Loucy (cell line): ENCODE measurements at regions not wholly inside any gene's neighbourhood (a gene's known extent, or its start where the extent isn't known, plus 50 kb on each side); places are given as distances from the start of the nearest gene placed in this dataset.
"Not testable (repeated sequence)": the region's sequence is repeated elsewhere in the genome, so short reads cannot be mapped to it uniquely, and the experiment has no call there.

Source experiments
- H2AFZ ChIP-seq: fragments of 200-600 bp; sonication (generic); 2 replicates; pipeline ENCODE4 v1.6.0; 2016; ENCODE audit warnings: antibody characterized with exemption, mild to moderate bottlenecking, low read length, moderate library complexity
- H3F3A ChIP-seq: fragments of 200-600 bp; 2 replicates; pipeline ENCODE4 v1.6.0; 2016; ENCODE audit warnings: antibody characterized with exemption, low read depth, mild to moderate bottlenecking
- H3K27me3 ChIP-seq: fragments of 200-600 bp; sonication (generic); 2 replicates; pipeline ENCODE4 v1.6.1; 2014; ENCODE audit warnings: low read length, mild to moderate bottlenecking; ENCODE audit not compliant: insufficient read depth, poor library complexity, severe bottlenecking
- H3K36me3 ChIP-seq: fragments of 200-600 bp; sonication (generic); 2 replicates; pipeline ENCODE4 v1.6.1; 2016; ENCODE audit warnings: low read length; ENCODE audit not compliant: insufficient read depth
- H3K4me1 ChIP-seq: fragments of 200-600 bp; sonication (generic); 2 replicates; pipeline ENCODE4 v1.5.1; 2014; ENCODE audit warnings: low read length, mild to moderate bottlenecking; ENCODE audit not compliant: insufficient read depth, poor library complexity, severe bottlenecking
- H3K4me2 ChIP-seq: fragments of 200-600 bp; sonication (generic); 2 replicates; pipeline ENCODE4 v1.6.0; 2014; ENCODE audit warnings: antibody characterized with exemption, low read length, low read depth, mild to moderate bottlenecking; ENCODE audit not compliant: poor library complexity, severe bottlenecking
- H3K4me3 ChIP-seq: fragments of 200-600 bp; sonication (generic); 2 replicates; pipeline ENCODE4 v1.5.1; 2014; ENCODE audit warnings: low read length, mild to moderate bottlenecking, mixed read lengths; ENCODE audit not compliant: poor library complexity, severe bottlenecking
- H3K79me2 ChIP-seq: fragments of 200-600 bp; sonication (generic); 2 replicates; pipeline ENCODE4 v1.6.1; 2014; ENCODE audit warnings: low read length; ENCODE audit not compliant: insufficient read depth
- H3K9ac ChIP-seq: fragments of 200-600 bp; sonication (generic); 2 replicates; pipeline ENCODE4 v1.6.0; 2014; ENCODE audit warnings: mild to moderate bottlenecking, low read depth, low read length, moderate library complexity; ENCODE audit not compliant: poor library complexity, severe bottlenecking
- H3K9me2 ChIP-seq: fragments of 200-600 bp; sonication (generic); replicated peaks from 2 replicates; pipeline ENCODE4 v1.6.1; 2016; ENCODE audit warnings: low read depth, low read length, mixed read lengths
- H3K9me3 ChIP-seq: fragments of 200-600 bp; sonication (generic); 2 replicates; pipeline ENCODE4 v1.6.1; 2014; ENCODE audit warnings: mild to moderate bottlenecking, antibody characterized with exemption, low read length, low read depth; ENCODE audit not compliant: insufficient read depth
- H4K20me1 ChIP-seq: fragments of 200-600 bp; sonication (generic); 2 replicates; pipeline ENCODE4 v1.6.0; 2014; ENCODE audit warnings: antibody characterized with exemption, low read length, mild to moderate bottlenecking; ENCODE audit not compliant: insufficient read depth, poor library complexity, severe bottlenecking
- CTCF ChIP-seq: fragments of 200-600 bp; sonication (generic); conservative IDR thresholded peaks from 2 replicates; pipeline ENCODE4 v1.5.1; 2014; ENCODE audit warnings: mild to moderate bottlenecking, antibody characterized with exemption, low read length
- EZH2phosphoT487 ChIP-seq: fragments of 200-600 bp; IDR thresholded peaks from 2 replicates; pipeline ENCODE4 v1.6.1; 2018; ENCODE audit warnings: antibody characterized with exemption, mild to moderate bottlenecking, moderate library complexity, borderline replicate concordance

DNA sequence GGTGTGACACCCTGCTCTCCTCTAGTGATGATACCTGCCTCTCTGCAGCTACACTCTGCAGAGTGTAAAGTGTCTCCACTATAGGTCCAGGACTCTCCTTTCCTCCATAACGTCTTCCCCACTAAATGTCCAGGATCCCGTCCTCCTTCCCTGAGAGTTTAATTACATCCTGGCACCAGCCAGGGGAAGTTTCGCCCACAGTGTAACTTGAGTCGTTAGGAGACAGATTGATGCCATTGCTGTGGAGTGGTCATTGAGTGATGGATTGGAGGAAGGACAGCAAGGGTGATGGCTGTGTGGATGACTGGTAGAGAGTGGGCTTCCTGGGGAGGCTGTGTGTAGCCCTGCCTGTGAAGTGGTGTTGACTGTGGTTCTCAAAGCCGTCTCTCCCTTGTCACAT, 84.0 kb upstream of the TMEM132D start:
- Histone ChIP-seq H3K9me3 (no peaks in the 10 kb centered on the region; the same call in 1 of the 2 replicates), H3K4me3 (no peak overlapping the region), H3K27me3 (no peaks in the 10 kb centered on the region), H4K20me1 (no peaks in the 10 kb centered on the region), H2AFZ (no peak overlapping the region), H3K36me3 (no peaks in the 10 kb centered on the region), H3K4me1 (no peaks in the 10 kb centered on the region), H3K9ac (no peak overlapping the region), H3F3A (no peaks in the 10 kb centered on the region), H3K4me2 (no peak overlapping the region), H3K79me2 (no peaks in the 10 kb centered on the region), H3K9me2 (no peaks in the 10 kb centered on the region)
- TF ChIP-seq EZH2phosphoT487 (no peak), CTCF (no peak)

DNA sequence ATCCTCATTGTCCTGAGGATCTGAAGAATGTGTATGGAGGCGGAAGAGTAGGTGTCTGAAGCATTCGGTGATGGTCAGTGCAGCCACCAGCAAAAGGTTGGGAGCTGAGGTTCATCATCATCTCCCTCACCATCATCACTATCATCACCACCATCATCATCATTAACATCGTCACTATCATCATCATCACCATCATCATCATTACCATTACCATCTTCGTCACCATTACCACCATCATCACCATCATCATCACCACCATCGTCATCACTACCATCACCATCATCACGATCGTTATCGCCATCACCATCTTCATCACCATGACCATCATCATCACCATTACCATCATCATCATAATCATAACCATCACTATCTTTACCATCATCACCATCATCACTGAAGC, 90.8 kb upstream of the TMEM132D start:
- Histone ChIP-seq H4K20me1 (no peaks in the 10 kb centered on the region), H3F3A (no peaks in the 10 kb centered on the region), H2AFZ (no peak overlapping the region), H3K4me3 (no peak overlapping the region), H3K79me2 (no peaks in the 10 kb centered on the region), H3K9ac (no peak overlapping the region), H3K4me2 (no peak overlapping the region), H3K9me2 (no peaks in the 10 kb centered on the region), H3K4me1 (no peaks in the 10 kb centered on the region), H3K27me3 (no peaks in the 10 kb centered on the region), H3K36me3 (no peaks in the 10 kb centered on the region), H3K9me3 (no peaks in the 10 kb centered on the region; the same call in 1 of the 2 replicates)
- TF ChIP-seq CTCF (no peak), EZH2phosphoT487 (no peak)

- no peak overlapping the region for H3K4me2 ChIP-seq
- H3K9me3 ChIP-seq, result no peaks in the 10 kb centered on the region; the same call in 1 of the 2 replicates
- H3K36me3 ChIP-seq, result no peaks in the 10 kb centered on the region
- no peak overlapping the region for H3K4me3 ChIP-seq
- TF ChIP-seq EZH2phosphoT487, result no peak
- TF ChIP-seq CTCF, result no peak
- H3K4me1 ChIP-seq, result no peaks in the 10 kb centered on the region
- no peaks in the 10 kb centered on the region for H3K9me2 ChIP-seq
- no peaks in the 10 kb centered on the region for H3K79me2 ChIP-seq
- no peak overlapping the region for H2AFZ ChIP-seq
- H3F3A ChIP-seq, result no peaks in the 10 kb centered on the region
- no peaks in the 10 kb centered on the region for H4K20me1 ChIP-seq
- H3K27me3 ChIP-seq, result no peaks in the 10 kb centered on the region
- H3K9ac ChIP-seq, result no peak overlapping the region
Measured at GRCh38 chr12:129997239-129997638, 93.4 kb upstream of the TMEM132D start.

DNA sequence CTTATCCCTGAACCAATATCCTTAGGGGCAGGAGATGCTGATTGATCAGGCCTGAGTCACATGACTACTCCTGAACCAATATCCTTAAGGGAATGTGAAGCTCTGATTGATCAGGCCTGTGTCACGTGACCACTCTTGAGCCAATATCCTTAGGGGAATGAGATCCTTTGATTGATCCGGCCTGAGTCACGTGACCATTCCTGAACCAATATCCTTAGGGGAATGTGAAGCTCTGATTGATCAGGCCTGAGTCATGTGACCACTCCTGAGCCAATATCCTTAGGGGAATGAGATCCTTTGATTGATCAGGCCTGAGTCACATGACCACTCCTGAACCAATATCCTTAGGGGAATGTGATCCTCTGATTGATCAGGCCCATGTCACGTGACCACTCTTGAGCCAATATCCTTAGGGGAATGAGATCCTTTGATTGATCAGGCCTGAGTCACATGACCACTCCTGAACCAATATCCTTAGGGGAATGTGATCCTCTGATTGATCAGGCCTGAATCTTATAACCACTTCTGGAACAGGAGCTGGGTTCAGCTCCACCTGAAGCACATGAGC, 100.6 kb upstream of the TMEM132D start:
- not testable (repeated sequence) for H3K9me3 ChIP-seq, H3K9ac ChIP-seq, H3K9me2 ChIP-seq, H3K27me3 ChIP-seq, H4K20me1 ChIP-seq, H3K4me2 ChIP-seq, H2AFZ ChIP-seq, H3K36me3 ChIP-seq, H3K4me3 ChIP-seq, H3F3A ChIP-seq, H3K79me2 ChIP-seq, H3K4me1 ChIP-seq
